ENCODE measurements at regions not wholly inside any gene's neighbourhood (a gene's known extent, or its start where the extent isn't known, plus 50 kb on each side); places are given as distances from the start of the nearest gene placed in this dataset.

DNA sequence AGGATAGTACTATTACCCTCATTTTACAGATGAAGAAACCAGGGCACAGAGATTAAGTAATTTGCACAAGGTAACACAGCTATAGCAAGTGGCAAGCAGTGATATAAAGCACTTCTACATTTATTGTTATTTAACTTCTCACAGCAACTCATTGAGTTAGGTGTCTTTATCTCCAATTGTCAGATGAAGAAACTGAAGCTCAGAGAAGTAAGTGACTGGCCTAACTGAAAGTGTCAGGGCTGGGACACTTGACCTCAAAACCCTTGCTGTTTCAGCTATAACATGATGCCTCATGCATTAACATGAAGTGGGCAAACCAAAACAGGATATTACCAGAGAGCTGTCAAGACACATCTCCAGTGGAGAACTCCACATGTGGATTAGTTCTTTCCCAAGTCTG lies 65.8 kb upstream of the LEKR1 start:
- Mint-ChIP-seq H3K4me3 (no peak overlapping the region), H3K27ac (no peak overlapping the region), H3K27me3 (ENCODE audit: low read depth) (no peaks in the 10 kb centered on the region), H3K36me3 (ENCODE audit: low read depth) (no peaks in the 10 kb centered on the region), H3K9me3 (no peaks in the 10 kb centered on the region), H3K4me1 (ENCODE audit: low read depth) (no peaks in the 10 kb centered on the region)
- CTCF ChIA-PET, result interaction anchor here (0.7 kb wide), 1 partner anchor 1058 kb away, joined by 3 read pairs; no protein-coding TSS in a partner anchor
- DNase-seq, result no peak
- intact Hi-C loops (cut with micrococcal nuclease), result no loop called here

- intact Hi-C loops (cut with micrococcal nuclease), result no loop called here
- DNase-seq, result no peak
- Mint-ChIP-seq H3K4me1 (ENCODE audit: low read depth) (no peaks in the 10 kb centered on the region), H3K27ac (no peak overlapping the region), H3K9me3 (no peaks in the 10 kb centered on the region), H3K36me3 (ENCODE audit: low read depth) (no peaks in the 10 kb centered on the region), H3K4me3 (no peak overlapping the region), H3K27me3 (ENCODE audit: low read depth) (no peaks in the 10 kb centered on the region)
- CTCF ChIA-PET, result interaction anchor here (0.7 kb wide), 1 partner anchor 1059 kb away, joined by 3 read pairs; no protein-coding TSS in a partner anchor
These were observed 65.1 kb upstream of the LEKR1 start for GRCh38 chr3:156761007-156761406.

GRCh38 chr3:156761713-156762451 lies 64.3 kb upstream of the LEKR1 start:
- intact Hi-C loops (cut with micrococcal nuclease), result no loop called here
- H3K36me3 Mint-ChIP-seq (ENCODE audit: low read depth), result no peaks in the 10 kb centered on the region
- no peaks in the 10 kb centered on the region for H3K9me3 Mint-ChIP-seq
- DNase-seq, result no peak
- CTCF ChIA-PET, result no interaction called here
- no peaks in the 10 kb centered on the region for H3K27me3 Mint-ChIP-seq (ENCODE audit: low read depth)
- no peaks in the 10 kb centered on the region for H3K4me1 Mint-ChIP-seq (ENCODE audit: low read depth)
- H3K4me3 Mint-ChIP-seq, result no peak overlapping the region
- H3K27ac Mint-ChIP-seq, result no peak overlapping the region

- Mint-ChIP-seq H3K4me1 (ENCODE audit: low read depth) (no peaks in the 10 kb centered on the region), H3K4me3 (no peak overlapping the region), H3K27me3 (ENCODE audit: low read depth) (no peaks in the 10 kb centered on the region), H3K9me3 (no peaks in the 10 kb centered on the region), H3K27ac (no peak overlapping the region), H3K36me3 (ENCODE audit: low read depth) (no peaks in the 10 kb centered on the region)
- DNase-seq, result no peak
- CTCF ChIA-PET, result no interaction called here
- intact Hi-C loops (cut with micrococcal nuclease), result no loop called here
These were observed 63.4 kb upstream of the LEKR1 start for GRCh38 chr3:156762631-156763185.

DNA sequence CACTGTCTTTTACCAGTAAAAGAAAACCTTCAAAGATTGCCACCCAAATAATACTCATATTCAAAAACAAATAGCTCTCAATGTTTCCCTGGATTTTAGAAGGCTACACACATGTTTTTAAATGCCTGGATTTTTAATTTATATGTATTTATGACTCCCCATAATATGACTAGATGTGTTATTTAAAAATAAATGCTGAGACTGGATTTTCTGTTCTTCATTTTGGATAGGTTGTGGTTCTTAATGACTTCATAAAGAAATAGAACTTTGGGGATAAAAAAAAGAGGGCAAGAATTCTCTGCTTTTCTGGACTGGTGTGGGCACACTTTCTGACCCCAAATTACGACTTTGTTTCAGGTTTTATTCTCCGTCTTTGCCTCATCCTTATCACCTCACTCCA lies 62.8 kb upstream of the LEKR1 start:
- CTCF ChIA-PET, result no interaction called here
- H3K27ac Mint-ChIP-seq, result no peak overlapping the region

DNA sequence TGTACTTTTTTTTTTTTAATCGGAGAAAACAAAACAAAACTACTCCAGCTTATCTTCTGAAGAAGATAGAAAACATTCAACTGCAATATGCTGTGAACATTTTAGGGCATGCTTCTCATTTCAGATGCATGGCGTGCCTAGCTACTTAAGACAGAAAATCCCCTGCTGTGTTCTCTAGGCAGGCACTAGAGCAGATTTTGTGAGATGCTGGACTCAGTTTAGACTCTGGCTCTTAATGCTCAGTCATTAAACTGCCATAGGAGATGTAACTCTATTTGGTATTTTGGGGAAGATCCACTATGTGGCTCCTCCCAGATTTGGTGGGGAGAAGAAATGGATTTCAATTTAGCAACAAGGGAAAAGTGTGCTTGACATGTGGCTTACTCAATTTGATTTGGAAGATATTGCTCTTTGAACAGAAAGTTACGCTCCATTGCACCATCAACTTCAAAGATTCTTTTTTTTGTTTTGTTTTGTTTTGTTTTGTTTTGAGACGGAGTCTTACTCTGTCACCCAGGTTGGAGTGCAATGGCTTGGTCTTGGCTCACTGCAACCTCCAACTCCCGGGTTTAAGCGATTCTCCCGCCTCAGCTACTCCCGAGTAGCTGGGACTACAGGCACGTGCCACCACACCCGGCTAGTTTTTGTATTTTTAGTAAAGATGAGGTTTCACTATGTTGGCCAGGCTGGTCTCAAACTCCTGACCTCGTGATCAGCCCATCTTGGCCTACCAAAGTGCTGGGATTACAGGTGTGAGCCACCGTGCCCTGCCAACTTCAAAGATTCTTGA lies 62.0 kb upstream of the LEKR1 start:
- no peak overlapping the region for H3K27ac Mint-ChIP-seq
- H3K9me3 Mint-ChIP-seq, result no peaks in the 10 kb centered on the region
- no peaks in the 10 kb centered on the region for H3K27me3 Mint-ChIP-seq (ENCODE audit: low read depth)
- H3K4me1 Mint-ChIP-seq (ENCODE audit: low read depth), result no peaks in the 10 kb centered on the region
- H3K36me3 Mint-ChIP-seq (ENCODE audit: low read depth), result no peaks in the 10 kb centered on the region
- intact Hi-C loops (cut with micrococcal nuclease), result no loop called here
- H3K4me3 Mint-ChIP-seq, result no peak overlapping the region
- no peak for DNase-seq
- CTCF ChIA-PET, result no interaction called here

More for the DNA sequence above, 62.8 kb upstream of the LEKR1 start:
- Mint-ChIP-seq H3K36me3 (ENCODE audit: low read depth) (no peaks in the 10 kb centered on the region), H3K9me3 (no peaks in the 10 kb centered on the region), H3K27me3 (ENCODE audit: low read depth) (no peaks in the 10 kb centered on the region), H3K4me3 (no peak overlapping the region), H3K4me1 (ENCODE audit: low read depth) (no peaks in the 10 kb centered on the region)
- intact Hi-C loops (cut with micrococcal nuclease), result no loop called here
- no peak for DNase-seq

- intact Hi-C loops (cut with micrococcal nuclease), result no loop called here
- no peaks in the 10 kb centered on the region for H3K9me3 Mint-ChIP-seq
- CTCF ChIA-PET, result no interaction called here
- H3K4me3 Mint-ChIP-seq, result no peak overlapping the region
- H3K27ac Mint-ChIP-seq, result no peak overlapping the region
- no peaks in the 10 kb centered on the region for H3K4me1 Mint-ChIP-seq (ENCODE audit: low read depth)
- H3K27me3 Mint-ChIP-seq (ENCODE audit: low read depth), result no peaks in the 10 kb centered on the region
- no peaks in the 10 kb centered on the region for H3K36me3 Mint-ChIP-seq (ENCODE audit: low read depth)
- no peak for DNase-seq
These were observed 61.4 kb upstream of the LEKR1 start for GRCh38 chr3:156764751-156765150.

DNA sequence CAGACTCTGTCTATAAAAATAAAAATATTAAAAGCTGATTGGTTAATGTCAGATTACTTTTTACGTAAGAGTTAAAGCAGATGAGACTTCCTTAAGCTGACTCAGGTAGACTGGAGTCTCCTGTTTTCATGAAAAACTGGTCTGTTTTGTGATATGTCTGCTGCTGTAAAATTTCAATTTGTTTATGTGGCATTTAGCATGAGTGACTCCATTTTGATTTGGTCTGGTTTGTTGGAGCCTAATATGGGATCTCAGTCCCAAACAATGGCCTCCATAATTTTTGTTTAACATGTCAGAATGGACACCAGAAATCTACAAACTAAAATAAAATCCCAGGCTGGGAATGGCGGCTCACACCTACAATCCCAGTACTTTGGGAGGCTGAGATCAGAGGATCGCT lies 57.8 kb upstream of the LEKR1 start:
- CTCF ChIA-PET, result interaction anchor here (0.6 kb wide), 1 partner anchor 69 kb away, joined by 4 read pairs; no protein-coding TSS in a partner anchor
- no peaks in the 10 kb centered on the region for H3K4me1 Mint-ChIP-seq (ENCODE audit: low read depth)
- no peak overlapping the region for H3K4me3 Mint-ChIP-seq
- H3K9me3 Mint-ChIP-seq, result no peaks in the 10 kb centered on the region
- no peaks in the 10 kb centered on the region for H3K36me3 Mint-ChIP-seq (ENCODE audit: low read depth)
- peaks cover 2% of the 10 kb centered on the region for H3K27me3 Mint-ChIP-seq (ENCODE audit: low read depth)
- DNase-seq, result no peak
- intact Hi-C loops (cut with micrococcal nuclease), result no loop called here
- H3K27ac Mint-ChIP-seq, result no peak overlapping the region

GRCh38 chr3:156769721-156770654 lies 56.2 kb upstream of the LEKR1 start:
- intact Hi-C loops (cut with micrococcal nuclease), result no loop called here

GRCh38 chr3:156770699-156771414 lies 55.3 kb upstream of the LEKR1 start:
- no peaks in the 10 kb centered on the region for H3K4me1 Mint-ChIP-seq (ENCODE audit: low read depth)
- intact Hi-C loops (cut with micrococcal nuclease), result no loop called here
- H3K27me3 Mint-ChIP-seq (ENCODE audit: low read depth), result peaks cover 2% of the 10 kb centered on the region
- CTCF ChIA-PET, result no interaction called here
- H3K36me3 Mint-ChIP-seq (ENCODE audit: low read depth), result no peaks in the 10 kb centered on the region
- H3K9me3 Mint-ChIP-seq, result no peaks in the 10 kb centered on the region
- no peak overlapping the region for H3K4me3 Mint-ChIP-seq
- DNase-seq, result no peak
- no peak overlapping the region for H3K27ac Mint-ChIP-seq

More at GRCh38 chr3:156769721-156770654, 56.2 kb upstream of the LEKR1 start:
- no peaks in the 10 kb centered on the region for H3K36me3 Mint-ChIP-seq (ENCODE audit: low read depth)
- no peak overlapping the region for H3K27ac Mint-ChIP-seq
- no peak for DNase-seq
- peaks cover 2% of the 10 kb centered on the region for H3K27me3 Mint-ChIP-seq (ENCODE audit: low read depth)
- no peaks in the 10 kb centered on the region for H3K4me1 Mint-ChIP-seq (ENCODE audit: low read depth)
- H3K4me3 Mint-ChIP-seq, result no peak overlapping the region
- CTCF ChIA-PET, result no interaction called here
- no peaks in the 10 kb centered on the region for H3K9me3 Mint-ChIP-seq

DNA sequence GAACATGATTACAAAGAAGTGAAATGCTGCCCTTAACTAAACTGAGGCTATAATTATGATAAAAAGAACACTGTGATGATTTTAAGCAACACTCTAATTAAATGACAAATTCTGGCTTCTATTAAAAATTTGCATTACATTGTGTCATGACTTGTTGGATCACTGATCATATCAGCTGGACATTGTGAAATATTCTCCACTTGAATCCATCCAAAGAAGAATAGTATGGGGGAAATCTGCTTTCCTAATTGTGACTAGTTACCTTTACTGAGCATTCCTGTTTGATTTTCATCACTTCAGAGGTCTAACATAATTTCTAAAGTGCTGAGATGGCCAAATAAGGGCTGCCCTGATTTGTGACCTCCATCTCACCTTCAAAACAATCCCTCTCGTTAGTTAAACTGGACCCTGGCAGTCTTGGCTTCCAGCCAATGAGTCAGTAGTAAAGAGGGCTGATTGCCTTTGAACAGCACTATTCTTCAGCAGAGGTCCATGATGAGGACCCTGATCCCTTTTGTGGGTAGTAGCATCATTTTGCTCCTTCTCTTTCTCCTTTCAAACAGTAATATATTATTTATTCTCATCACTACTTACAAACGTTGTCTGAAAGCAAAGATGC lies 53.5 kb upstream of the LEKR1 start:
- DNase-seq, result no peak
- H3K27ac Mint-ChIP-seq, result no peak overlapping the region
- intact Hi-C loops (cut with micrococcal nuclease), result no loop called here
- peaks cover 2% of the 10 kb centered on the region for H3K27me3 Mint-ChIP-seq (ENCODE audit: low read depth)
- no peaks in the 10 kb centered on the region for H3K4me1 Mint-ChIP-seq (ENCODE audit: low read depth)
- H3K36me3 Mint-ChIP-seq (ENCODE audit: low read depth), result no peaks in the 10 kb centered on the region
- no peaks in the 10 kb centered on the region for H3K9me3 Mint-ChIP-seq
- CTCF ChIA-PET, result no interaction called here
- no peak overlapping the region for H3K4me3 Mint-ChIP-seq

Measured in activated naive CD4-positive, alpha-beta T cell treated with anti-CD3 and anti-CD28 coated beads for 36 hours (primary cell).